AG04449 (cell line): ENCODE measurements at regions not wholly inside any gene's neighbourhood (a gene's known extent, or its start where the extent isn't known, plus 50 kb on each side); places are given as distances from the start of the nearest gene placed in this dataset.

Experiments used
- CTCF ChIA-PET: fragments of 350-600 bp; formaldehyde crosslinking; extraction: SDS; loops from one replicate; lab custom pipeline; 2021; ENCODE audit warnings: antibody characterized with exemption; lab: Yijun Ruan, JAX
- POLR2A ChIA-PET: fragments of 400-600, 350-600 bp; formaldehyde crosslinking; extraction: SDS; loops from one replicate; lab custom pipeline; 2020; ENCODE audit warnings: antibody characterized with exemption, inconsistent platforms; lab: Yijun Ruan, JAX
- DNase-seq: peaks from one replicate; pipeline ENCODE4 v3.0.0-alpha.2; 2010; ENCODE audit warnings: low read depth, low spot score
- H3K4me3 ChIP-seq: 2 replicates; pipeline ENCODE4 v1.5.1; 2011; ENCODE audit warnings: low read depth, mild to moderate bottlenecking, control low read depth, low read length
- TF ChIP-seq, protein P1 (sequence below): IDR thresholded peaks from one replicate; pipeline ENCODE4 v1.5.1; 2011; ENCODE audit warnings: mild to moderate bottlenecking, moderate library complexity, low read length, control low read depth, inconsistent platforms; ENCODE audit not compliant: insufficient read depth; ENCODE audit errors: missing control alignments

DNA sequence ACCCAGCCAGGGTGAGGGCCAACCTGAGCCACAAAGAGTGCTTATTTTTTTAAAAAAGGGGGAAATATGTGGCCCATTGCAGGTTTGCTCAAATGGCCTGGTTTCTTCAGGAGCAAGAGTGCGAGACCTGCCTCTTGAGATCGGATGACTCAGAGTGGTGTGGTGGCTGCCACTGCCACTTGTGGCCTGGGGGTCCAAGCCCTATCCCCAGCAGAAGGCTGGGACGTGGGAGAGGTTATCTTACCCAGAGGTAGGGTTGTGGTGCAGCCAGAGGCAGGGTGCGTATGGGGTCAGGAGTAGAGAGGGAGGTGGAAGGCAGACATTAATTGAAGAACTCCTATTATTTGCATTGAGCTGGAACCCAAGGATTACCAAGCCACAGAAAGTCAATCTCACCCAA, 83.2 kb upstream of the SMAD3 start:
- no peak for DNase-seq
- POLR2A ChIA-PET = no interaction called here
- TF ChIP-seq, protein P1, sequence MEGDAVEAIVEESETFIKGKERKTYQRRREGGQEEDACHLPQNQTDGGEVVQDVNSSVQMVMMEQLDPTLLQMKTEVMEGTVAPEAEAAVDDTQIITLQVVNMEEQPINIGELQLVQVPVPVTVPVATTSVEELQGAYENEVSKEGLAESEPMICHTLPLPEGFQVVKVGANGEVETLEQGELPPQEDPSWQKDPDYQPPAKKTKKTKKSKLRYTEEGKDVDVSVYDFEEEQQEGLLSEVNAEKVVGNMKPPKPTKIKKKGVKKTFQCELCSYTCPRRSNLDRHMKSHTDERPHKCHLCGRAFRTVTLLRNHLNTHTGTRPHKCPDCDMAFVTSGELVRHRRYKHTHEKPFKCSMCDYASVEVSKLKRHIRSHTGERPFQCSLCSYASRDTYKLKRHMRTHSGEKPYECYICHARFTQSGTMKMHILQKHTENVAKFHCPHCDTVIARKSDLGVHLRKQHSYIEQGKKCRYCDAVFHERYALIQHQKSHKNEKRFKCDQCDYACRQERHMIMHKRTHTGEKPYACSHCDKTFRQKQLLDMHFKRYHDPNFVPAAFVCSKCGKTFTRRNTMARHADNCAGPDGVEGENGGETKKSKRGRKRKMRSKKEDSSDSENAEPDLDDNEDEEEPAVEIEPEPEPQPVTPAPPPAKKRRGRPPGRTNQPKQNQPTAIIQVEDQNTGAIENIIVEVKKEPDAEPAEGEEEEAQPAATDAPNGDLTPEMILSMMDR = no peak
- CTCF ChIA-PET = no interaction called here
- no peak overlapping the region for H3K4me3 ChIP-seq

DNA sequence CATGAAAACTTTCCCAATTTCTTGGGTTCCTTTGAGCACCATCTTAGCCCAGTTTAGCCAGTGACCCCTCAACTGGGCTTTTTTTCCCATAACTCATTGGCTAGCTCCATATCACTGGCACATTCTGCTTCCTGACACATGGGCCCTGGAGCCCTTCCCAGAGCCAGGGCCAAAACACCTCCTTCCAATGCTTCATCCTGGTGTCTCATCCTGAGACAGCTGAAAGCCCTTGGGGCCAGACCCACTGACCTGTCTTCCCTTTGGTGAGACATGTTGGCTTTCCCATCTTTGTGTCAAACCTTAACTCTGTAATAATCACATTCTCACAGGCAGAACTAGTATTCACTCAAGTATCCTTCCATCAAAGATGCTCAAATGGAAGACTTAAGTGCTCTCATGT, 82.6 kb upstream of the SMAD3 start:
- no peak overlapping the region for H3K4me3 ChIP-seq
- DNase-seq = no peak
- TF ChIP-seq, protein P1 = no peak
- ChIA-PET POLR2A (no interaction called here), CTCF (no interaction called here)

DNA sequence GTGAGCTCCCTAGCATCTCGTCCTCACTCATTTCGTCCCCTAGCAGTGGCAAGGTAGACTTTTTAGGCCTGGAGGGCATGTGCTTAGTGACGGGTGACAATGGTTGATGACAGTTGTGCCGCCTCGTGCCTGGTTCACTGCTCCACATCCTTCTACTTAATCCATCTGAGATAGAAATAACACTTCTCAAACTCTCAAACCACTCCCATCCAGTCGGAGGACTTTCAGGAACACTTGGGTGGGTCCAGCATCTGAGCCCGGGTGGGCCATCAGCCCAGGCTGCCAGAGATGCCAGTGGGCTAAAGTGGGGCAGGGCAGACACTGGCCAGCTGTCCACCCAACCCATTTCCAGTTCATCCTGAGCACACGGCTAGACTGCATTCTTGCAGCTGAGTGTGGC, 79.7 kb upstream of the SMAD3 start:
- no peak overlapping the region for H3K4me3 ChIP-seq

DNA sequence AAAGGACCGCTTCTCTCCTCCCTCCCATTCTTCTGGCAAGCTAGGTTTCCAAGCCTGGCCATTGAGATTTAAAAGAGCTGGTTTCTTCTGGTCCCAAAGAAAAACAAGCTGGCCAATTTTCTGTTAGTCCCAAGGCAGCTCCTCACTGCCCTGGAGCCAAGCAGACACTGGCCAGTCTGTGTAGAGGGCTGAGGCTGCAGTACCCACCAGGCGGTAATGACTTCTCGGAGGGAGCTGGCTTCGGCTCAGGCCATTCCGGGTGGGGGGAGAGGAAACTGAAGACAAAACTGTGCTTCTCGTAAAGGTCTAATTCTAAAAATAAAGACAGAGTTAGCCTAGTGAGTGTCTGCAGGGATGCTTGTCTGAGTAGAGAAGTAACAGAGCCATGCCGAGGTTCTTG, 78.5 kb upstream of the SMAD3 start:
- CTCF ChIA-PET = interaction anchor here (1.0 to 1.2 kb wide), 2 partner anchors 10 to 40 kb away, joined by 3 read pairs; no protein-coding TSS in a partner anchor
- DNase-seq = no peak
- POLR2A ChIA-PET = no interaction called here
- TF ChIP-seq, protein P1 = no peak
- no peak overlapping the region for H3K4me3 ChIP-seq

More for the DNA sequence above, 79.7 kb upstream of the SMAD3 start:
- DNase-seq = no peak
- ChIA-PET POLR2A (no interaction called here), CTCF (no interaction called here)
- TF ChIP-seq, protein P1 = no peak

DNA sequence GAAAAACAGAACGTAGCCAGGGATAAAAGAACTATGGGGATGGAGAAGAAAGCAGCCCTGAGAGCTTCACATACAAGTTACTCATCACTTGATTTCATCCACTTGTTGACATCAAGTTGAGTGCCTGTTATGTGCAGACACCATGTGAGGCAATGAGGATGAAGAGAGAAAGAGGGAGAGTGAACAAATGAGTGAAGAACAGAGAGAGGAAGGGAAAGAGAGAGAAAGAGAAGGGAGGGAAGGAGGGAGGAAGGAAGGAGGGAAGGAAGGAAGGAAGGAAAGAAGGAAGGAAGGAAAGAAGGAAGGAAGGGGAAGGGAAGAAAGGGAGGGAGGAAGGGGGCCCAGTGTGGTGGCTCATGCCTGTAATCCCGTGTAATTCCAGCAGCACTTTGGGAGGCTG, 72.3 kb upstream of the SMAD3 start:
- POLR2A ChIA-PET = no interaction called here
- CTCF ChIA-PET = no interaction called here
- no peak overlapping the region for H3K4me3 ChIP-seq
- no peak for DNase-seq
- TF ChIP-seq, protein P1 = no peak

DNA sequence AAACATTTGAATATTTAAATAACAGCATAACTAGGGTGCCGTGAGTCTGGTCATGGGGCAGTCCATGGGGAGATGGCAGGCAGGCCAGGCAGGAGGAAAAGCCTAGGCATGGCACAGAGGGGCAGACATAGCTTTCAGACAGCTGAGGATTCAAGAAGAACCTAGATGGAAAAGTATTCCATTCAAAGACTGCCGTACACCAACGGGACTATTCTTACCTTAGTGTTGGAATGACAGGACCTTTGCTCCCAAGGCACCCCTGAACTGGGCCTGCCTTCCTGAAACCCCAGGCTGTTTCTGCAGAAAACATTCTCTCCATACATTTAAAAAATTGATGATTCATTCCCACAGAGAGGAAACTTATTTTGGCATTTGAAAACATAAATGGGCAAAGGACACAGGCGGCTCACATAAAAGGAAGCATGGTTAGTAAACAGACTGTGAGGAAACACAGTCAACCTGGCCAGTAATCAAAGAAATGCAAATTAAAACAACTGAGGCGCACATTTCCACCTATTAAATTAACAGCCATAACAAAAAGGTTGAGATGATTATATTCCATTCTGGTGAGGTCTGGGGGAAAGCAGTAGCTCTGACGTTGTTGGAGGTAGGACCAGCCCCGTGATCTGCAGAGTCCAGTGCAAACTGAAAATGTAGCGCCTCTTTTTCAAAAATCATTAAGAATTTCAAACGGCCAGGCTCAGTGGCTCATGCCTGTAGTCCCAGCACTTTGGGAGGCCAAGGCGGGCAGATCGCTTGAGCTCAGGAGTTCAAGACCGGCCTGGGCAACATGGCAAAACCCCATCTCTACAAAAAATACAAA, 71.3 kb upstream of the SMAD3 start:
- POLR2A ChIA-PET = no interaction called here
- CTCF ChIA-PET = no interaction called here
- TF ChIP-seq, protein P1 = no peak
- no peak overlapping the region for H3K4me3 ChIP-seq
- no peak for DNase-seq
